ENCODE measurements at regions not wholly inside any gene's neighbourhood (a gene's known extent, or its start where the extent isn't known, plus 50 kb on each side); places are given as distances from the start of the nearest gene placed in this dataset.

DNA sequence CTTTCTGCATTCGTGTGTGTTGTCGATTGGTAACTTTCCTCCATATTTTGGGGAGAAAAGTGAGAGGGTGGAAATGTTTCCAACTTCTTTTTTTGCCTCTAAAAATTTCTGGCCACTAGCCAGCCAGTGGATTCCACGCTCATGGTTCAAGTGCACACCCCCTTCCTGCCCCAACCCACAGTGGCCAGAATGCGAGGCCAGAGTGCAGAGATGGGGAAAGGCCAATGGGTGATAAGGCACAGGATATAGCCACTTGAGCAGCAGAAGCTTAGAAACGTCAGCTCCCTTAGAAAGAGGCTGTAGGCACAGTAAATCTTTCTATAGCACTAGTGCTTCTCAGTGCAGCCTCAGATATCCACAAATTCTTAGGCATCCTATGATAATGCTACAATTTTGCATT, 75.8 kb upstream of the ADRB2 start:
- no peak for TF ChIP-seq POLR2A (IDR thresholded peaks at IDR 0.05)
- TF ChIP-seq, protein P1, sequence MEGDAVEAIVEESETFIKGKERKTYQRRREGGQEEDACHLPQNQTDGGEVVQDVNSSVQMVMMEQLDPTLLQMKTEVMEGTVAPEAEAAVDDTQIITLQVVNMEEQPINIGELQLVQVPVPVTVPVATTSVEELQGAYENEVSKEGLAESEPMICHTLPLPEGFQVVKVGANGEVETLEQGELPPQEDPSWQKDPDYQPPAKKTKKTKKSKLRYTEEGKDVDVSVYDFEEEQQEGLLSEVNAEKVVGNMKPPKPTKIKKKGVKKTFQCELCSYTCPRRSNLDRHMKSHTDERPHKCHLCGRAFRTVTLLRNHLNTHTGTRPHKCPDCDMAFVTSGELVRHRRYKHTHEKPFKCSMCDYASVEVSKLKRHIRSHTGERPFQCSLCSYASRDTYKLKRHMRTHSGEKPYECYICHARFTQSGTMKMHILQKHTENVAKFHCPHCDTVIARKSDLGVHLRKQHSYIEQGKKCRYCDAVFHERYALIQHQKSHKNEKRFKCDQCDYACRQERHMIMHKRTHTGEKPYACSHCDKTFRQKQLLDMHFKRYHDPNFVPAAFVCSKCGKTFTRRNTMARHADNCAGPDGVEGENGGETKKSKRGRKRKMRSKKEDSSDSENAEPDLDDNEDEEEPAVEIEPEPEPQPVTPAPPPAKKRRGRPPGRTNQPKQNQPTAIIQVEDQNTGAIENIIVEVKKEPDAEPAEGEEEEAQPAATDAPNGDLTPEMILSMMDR (IDR thresholded peaks at IDR 0.05), result no peak

Data from breast epithelium (tissue), 3 donors.